Astrocyte of the cerebellum (primary cell): ENCODE measurements at regions not wholly inside any gene's neighbourhood (a gene's known extent, or its start where the extent isn't known, plus 50 kb on each side); places are given as distances from the start of the nearest gene placed in this dataset.

Experiments used
- DNase-seq: peaks from one replicate; pipeline ENCODE4 v3.0.0-alpha.2; 2011; ENCODE audit warnings: low read depth
- H3K4me3 ChIP-seq: 2 replicates; pipeline ENCODE4 v1.5.1; 2011; ENCODE audit warnings: mild to moderate bottlenecking, low read depth, low read length, moderate library complexity
- CTCF ChIP-seq: IDR thresholded peaks from 2 replicates; pipeline ENCODE4 v1.5.1; 2012; ENCODE audit warnings: low read length, low read depth, moderate library complexity, mild to moderate bottlenecking; ENCODE audit errors: missing control alignments
- in situ Hi-C: cut with HindIII; loops from 2 replicates; pipeline ENCODE4 v1.10.0; 2017; ENCODE audit warnings: low sequenced_read_pairs

- no peak for DNase-seq
- no peak overlapping the region for H3K4me3 ChIP-seq
- TF ChIP-seq CTCF: no peak
- in situ Hi-C loops: no loop called here
These were observed 150.0 kb downstream of the KLF12 start for GRCh38 chr13:73984201-73984600.

GRCh38 chr13:73983109-73983508 lies 151.1 kb downstream of the KLF12 start:
- no peak for DNase-seq
- in situ Hi-C loops: no loop called here
- H3K4me3 ChIP-seq: no peak overlapping the region
- no peak for TF ChIP-seq CTCF

- no peak for DNase-seq
- no peak overlapping the region for H3K4me3 ChIP-seq
- in situ Hi-C loops: no loop called here
- TF ChIP-seq CTCF: no peak
These were observed 152.6 kb downstream of the KLF12 start for GRCh38 chr13:73981595-73981994.

- no peak overlapping the region for H3K4me3 ChIP-seq
These were observed 158.4 kb downstream of the KLF12 start for GRCh38 chr13:73975767-73976166.

GRCh38 chr13:73974051-73974450 lies 160.2 kb downstream of the KLF12 start:
- no peak overlapping the region for H3K4me3 ChIP-seq
- DNase-seq: no peak
- no peak for TF ChIP-seq CTCF
- in situ Hi-C loops: no loop called here

More at GRCh38 chr13:73975767-73976166, 158.4 kb downstream of the KLF12 start:
- no peak for DNase-seq
- in situ Hi-C loops: no loop called here
- no peak for TF ChIP-seq CTCF

- no peak for TF ChIP-seq CTCF
- in situ Hi-C loops: no loop called here
- DNase-seq: no peak
- no peak overlapping the region for H3K4me3 ChIP-seq
These were observed 161.0 kb downstream of the KLF12 start for GRCh38 chr13:73973156-73973555.

- in situ Hi-C loops: no loop called here
- no peak for TF ChIP-seq CTCF
- H3K4me3 ChIP-seq: no peak overlapping the region
- no peak for DNase-seq
These were observed 161.7 kb downstream of the KLF12 start for GRCh38 chr13:73972545-73972944.
